HG03095 (cell line): ENCODE measurements at regions not wholly inside any gene's neighbourhood (a gene's known extent, or its start where the extent isn't known, plus 50 kb on each side); places are given as distances from the start of the nearest gene placed in this dataset.

Source experiments
- ATAC-seq: cut with Tn5 transposase; IDR thresholded peaks from one replicate; pipeline ENCODE4 v1.9.1; 2021; ENCODE audit warnings: moderate library complexity; ENCODE audit not compliant: unreplicated experiment

- ATAC-seq = no peak
These were observed 58.7 kb upstream of the SH3RF3 start for GRCh38 chr2:109070290-109070689.

- ATAC-seq = no peak
These were observed 59.4 kb upstream of the SH3RF3 start for GRCh38 chr2:109069331-109070194.

- ATAC-seq = no peak
These were observed 60.2 kb upstream of the SH3RF3 start for GRCh38 chr2:109068811-109069210.

- no peak for ATAC-seq
These were observed 61.3 kb upstream of the SH3RF3 start for GRCh38 chr2:109067631-109068125.

- no peak for ATAC-seq
These were observed 61.9 kb upstream of the SH3RF3 start for GRCh38 chr2:109066917-109067597.

GRCh38 chr2:109066501-109066900 lies 62.5 kb upstream of the SH3RF3 start:
- ATAC-seq = no peak

- ATAC-seq = no peak
These were observed 63.6 kb upstream of the SH3RF3 start for GRCh38 chr2:109065391-109065734.

- no peak for ATAC-seq
These were observed 64.2 kb upstream of the SH3RF3 start for GRCh38 chr2:109064660-109065390.

GRCh38 chr2:109062859-109063700 lies 65.9 kb upstream of the SH3RF3 start:
- no peak for ATAC-seq

GRCh38 chr2:109062145-109062858 lies 66.7 kb upstream of the SH3RF3 start:
- no peak for ATAC-seq

GRCh38 chr2:109061736-109062135 lies 67.3 kb upstream of the SH3RF3 start:
- ATAC-seq = no peak

GRCh38 chr2:109060496-109060895 lies 68.5 kb upstream of the SH3RF3 start:
- no peak for ATAC-seq

GRCh38 chr2:109059474-109060165 lies 69.4 kb upstream of the SH3RF3 start:
- no peak for ATAC-seq

- ATAC-seq = no peak
These were observed 69.8 kb upstream of the EDAR start for GRCh38 chr2:109058802-109059201.

- ATAC-seq = no peak
These were observed 69.2 kb upstream of the EDAR start for GRCh38 chr2:109058191-109058632.

GRCh38 chr2:109057686-109058085 lies 68.7 kb upstream of the EDAR start:
- ATAC-seq = no peak

- ATAC-seq = no peak
These were observed 66.4 kb upstream of the EDAR start for GRCh38 chr2:109055435-109055834.

- no peak for ATAC-seq
These were observed 65.8 kb upstream of the EDAR start for GRCh38 chr2:109054865-109055264.

- ATAC-seq = no peak
These were observed 64.7 kb upstream of the EDAR start for GRCh38 chr2:109053716-109054115.
